Stimulated activated CD4-positive, alpha-beta T cell treated with anti-CD3 and anti-CD28 coated beads, Interleukin-12 subunit alpha, Interleukin-12 subunit beta, amount 100 ng/mL, for 4 hours (primary cell): ENCODE measurements at regions not wholly inside any gene's neighbourhood (a gene's known extent, or its start where the extent isn't known, plus 50 kb on each side); places are given as distances from the start of the nearest gene placed in this dataset.

ENCODE experiments used
- DNase-seq: peaks from one replicate; pipeline ENCODE4 v3.0.0-alpha.2; 2020

DNA sequence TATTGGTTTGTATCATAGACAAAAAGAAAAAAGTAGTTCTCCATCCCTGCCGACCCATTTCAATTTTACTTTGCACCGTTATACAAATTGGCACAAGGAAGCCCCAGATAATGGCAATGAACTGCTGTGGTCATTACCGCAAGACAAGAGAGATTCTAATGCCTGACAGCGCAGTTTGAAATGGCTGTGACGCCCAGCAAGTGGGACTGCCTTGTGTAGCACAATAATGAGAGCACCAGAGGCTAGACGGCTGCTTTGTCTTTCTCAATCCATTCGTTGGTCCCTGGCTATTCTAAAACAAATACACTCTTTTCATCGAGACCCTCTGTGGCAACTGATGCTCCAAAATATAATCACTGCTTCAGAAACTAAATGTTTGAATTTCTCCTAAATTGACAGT is 192.4 kb upstream of the NEIL3 start:
- no peak for DNase-seq

DNA sequence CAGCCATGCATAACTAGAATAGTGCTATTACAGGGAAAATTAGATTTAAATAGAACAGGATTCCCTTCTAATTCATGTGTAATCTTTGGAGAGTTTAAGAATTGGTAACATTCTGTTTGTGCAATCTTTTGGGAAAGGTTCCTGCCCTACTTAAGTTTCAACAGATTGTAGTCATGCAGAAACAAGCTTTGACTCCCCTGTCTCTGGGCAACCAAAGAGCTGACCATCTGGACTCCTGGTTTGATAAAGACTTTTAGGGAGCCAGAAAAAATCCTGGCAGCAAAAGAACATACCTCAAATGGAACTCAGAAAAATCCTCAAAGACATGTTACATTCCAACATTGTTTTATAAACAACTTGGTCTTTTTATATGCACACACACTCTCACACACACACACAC is 191.1 kb upstream of the NEIL3 start:
- no peak for DNase-seq

DNA sequence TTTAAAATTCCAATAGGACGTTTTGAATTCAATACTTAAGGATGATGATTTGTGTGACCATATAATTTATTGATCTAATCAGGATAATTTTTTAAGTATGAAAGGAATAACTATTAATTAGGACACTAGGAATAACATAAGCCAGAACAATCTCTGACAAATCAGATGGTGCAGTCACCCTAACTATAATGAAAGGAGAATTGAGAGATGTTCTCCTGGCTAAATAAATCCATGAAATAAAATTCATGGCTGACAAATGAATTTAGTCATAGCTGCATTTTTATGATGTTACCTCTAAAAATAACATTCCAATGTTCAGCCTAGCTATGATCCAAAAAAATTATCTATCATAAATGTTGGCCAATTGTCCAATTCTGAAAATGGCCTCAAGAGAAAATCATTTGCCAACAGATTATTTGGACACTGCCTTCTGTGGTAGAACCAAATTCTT is 190.6 kb upstream of the NEIL3 start:
- DNase-seq = no peak

DNA sequence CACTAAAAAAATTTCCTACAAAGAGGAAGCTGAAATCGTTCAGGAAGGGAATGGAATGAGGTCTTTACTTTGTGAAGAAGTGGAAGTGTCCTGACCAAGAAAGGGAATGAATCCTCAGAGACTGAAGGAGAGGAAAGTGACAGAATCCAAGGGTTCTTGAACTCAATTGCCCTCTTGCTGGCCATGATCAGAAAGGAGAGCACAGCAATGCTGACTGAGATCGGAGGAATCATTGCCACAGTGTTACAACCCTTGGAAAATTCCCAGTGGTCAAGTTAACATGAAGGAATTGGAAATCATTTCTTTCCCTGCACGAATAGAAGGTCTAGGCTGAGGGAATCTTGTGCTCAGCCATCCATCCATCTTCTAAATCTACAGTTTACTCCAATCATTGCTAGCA is 190.0 kb upstream of the NEIL3 start:
- no peak for DNase-seq

DNA sequence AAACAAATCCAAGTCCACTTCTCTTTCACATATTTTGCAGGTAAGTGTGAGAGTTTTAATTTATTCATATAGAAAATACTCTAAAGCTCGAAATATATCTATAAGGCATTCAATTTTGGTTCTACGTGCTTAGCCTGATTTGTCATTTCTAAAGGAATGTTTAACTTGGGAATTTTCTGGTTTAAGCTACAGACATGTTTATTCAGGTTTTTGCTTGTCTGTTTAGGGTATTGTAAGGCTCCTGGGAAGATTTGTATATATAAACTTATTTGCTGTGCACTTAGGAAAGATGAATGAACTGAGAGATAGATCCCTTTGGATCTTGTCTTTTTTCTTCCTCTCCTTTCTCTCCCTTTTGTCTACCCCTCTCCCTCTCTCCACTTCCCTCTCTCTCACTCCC is 185.9 kb upstream of the NEIL3 start:
- DNase-seq = no peak

DNA sequence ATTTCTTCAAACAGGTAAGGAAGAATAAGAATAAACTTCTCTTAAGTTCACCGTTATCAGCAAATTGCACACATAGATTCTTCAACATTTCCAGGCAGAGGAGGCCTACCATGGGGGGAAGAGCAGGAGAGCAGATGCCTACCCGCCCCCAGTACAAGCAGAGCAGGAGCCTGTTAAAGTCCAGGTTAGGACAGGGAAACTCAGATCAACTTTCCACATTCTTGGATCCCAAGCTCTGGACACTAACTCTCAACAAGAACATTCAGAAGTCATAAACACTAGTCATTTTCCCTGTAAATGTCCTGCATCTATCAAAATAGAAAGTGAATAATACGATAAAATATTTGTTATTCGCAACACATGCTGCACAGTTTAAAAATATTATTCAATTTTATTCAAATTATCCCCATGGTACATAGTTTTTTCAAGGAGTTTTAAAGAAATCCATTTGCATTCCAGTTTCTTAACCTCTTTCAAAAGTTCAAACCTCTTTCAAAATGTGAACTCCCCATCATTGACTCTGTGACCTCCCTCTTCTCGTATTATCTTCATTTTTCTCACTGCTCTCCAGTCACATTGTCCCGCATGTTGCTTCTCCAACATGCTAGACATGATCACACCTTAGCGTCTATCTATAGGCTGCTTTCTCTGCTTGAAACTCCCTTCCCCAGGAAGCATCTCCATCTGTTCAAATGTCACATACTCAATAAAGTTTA is 185.2 kb upstream of the NEIL3 start:
- no peak for DNase-seq

DNA sequence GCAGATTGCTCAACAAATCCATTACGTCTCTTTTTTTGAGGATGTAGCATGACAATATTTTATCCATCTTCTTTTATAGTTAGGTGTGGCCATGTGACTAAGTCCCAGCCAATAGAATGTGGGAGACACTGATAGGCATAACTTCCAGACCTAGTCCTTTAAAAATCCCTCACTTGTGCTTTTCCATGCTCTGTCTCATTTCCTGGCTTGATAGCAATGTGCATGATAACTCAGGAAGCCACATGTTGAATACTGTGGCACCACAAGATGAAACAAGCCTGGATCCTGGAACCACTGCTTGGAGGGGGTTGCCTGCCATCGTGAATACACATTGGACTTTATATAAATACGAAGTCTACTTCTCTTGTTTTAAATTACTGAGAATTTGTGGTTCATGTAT is 184.0 kb upstream of the NEIL3 start:
- DNase-seq = no peak

DNA sequence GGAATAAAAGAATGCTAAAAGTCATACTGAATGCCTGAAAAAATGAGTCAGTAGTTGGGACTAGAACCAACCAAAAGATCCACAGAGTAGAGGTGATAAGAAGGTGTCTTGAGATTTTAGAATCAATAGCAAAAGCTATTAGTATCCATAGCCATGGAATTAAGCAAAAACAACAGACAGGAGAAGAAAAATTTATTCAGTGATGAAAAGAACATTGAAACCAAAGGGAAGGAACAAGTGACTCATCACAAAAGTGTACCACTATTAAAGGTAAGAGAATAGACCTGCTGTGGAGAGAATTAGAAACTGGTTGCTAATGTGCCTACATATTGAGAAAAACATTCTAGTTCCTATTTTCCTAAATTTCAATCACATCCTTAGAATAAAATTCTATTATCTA is 182.0 kb upstream of the NEIL3 start:
- no peak for DNase-seq

DNA sequence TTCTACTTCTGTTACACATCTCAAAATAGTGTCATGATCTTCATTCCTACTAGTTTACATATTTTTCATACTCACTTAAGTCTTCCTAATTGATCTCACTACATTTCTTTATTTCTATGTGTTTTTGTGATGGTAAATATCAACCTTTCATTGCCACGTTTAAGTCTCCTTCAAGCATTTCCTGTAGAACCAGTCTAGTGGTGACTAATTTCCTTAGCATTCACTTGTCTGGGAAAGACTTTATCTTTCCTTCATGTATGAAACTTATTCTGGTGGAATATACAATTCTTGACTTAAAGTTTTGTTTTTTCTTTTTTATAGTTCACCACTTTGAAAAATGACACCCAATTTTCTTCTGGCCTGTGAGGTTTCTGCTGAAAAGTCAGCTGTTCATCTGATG is 181.4 kb upstream of the NEIL3 start:
- no peak for DNase-seq

DNA sequence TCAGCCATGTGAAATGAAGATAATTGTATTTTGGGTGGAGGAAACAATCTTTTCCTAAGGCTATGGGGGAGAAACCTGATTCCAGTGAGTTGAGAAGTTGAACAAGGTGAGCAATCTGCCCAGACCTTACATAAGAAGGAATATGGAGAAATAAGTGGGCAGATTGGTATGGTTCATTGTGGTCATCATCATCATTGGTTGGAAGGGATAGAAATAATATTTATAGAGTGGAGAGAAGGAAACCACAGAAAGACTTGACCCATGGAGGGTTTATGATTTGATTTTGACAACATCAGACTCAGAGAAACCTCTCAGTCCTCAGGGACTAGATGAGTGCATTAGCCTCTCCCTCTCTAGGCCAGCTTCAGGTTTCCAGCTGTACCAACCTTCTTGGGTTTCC is 177.9 kb upstream of the NEIL3 start:
- no peak for DNase-seq

DNA sequence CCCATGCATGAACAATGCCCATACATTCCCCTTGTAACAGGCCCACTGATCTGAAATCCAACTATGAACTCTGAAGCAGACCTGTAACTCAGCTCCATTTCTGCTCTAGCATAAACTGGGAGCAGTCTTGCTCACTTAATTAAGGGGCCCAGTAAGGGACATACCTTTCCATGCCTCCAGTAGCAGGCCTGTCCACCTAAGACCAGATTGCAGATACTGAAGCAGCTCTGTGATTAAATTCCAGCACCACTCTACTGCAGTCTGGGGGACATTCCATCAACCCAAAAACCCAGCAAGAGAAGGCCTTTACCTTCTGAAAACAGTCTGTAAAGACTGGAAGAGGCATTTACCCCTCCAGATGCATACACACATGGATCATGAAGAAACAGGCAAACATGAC is 162.0 kb upstream of the NEIL3 start:
- DNase-seq = no peak

DNA sequence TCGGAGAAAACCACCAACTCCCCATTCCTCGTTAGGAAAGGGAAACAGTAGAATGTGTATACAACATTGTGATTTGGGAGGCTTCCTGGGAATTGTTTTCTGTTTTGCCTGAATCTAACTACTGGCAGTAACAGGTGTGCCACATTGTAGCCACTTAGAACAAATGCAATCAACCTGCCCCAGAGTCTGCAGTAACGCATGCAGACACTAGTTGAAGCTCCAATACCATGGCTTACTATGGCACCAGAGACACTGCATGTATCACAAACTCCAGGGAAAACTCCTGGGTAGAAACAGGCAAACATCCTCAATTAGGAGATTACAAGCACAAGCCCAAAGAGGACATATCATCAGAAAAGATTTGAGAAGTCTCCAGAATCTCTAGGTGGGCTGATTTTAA is 154.2 kb upstream of the NEIL3 start:
- no peak for DNase-seq

DNA sequence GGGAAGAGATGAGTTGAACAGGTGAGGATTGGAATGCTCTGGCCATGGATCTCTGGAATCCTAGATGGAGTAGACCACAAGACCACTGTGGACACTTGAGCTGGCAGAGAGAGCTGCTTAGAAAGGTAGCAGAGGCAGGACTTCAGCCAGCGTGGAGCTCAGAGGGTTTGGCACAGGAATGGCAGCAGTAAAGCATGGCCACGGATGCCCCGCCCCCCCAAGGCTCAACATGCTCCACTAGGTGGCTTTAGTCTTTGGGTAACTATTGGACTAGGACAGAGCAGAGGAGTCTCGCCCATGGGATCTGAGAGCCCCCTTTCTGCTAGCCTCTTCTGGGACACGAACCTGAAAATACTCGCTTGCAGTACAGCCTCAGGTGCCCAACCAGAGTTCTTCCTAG is 150.1 kb upstream of the NEIL3 start:
- no peak for DNase-seq

DNA sequence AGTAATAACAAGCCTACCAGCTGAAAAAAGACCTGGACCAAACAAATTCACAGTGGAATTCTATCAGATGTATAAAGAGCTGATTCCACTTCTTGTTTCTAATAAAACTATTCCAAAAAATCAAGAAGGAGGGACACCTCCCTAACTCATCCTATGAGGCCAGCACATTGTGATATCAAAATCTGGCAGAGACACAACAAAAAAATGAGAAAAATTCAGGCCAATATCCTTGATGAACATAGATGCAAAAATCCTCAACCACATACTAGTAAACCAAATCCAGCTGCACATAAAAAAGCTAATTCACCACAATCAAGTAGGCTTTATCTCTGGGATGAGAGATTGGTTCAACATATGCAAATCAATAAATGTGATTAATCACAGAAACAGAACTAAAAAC is 147.9 kb upstream of the NEIL3 start:
- DNase-seq = no peak

DNA sequence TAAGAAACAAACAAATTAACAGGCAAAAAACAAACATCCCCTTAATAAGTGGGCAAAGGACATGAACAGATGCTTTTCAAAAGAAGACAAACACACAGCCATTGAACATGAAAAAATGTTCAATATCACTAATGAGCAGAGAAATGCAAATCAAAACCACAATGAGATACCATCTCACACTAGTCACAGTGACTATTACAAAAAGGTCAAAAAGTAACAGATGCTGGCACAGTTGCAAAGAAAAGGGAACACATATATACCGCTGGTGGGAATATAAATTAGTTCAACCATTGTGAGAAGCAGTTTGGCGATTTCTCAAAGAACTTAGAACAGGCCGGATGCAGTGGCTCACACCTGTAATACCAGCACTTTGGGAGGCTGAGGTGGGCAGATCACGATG is 146.1 kb upstream of the NEIL3 start:
- no peak for DNase-seq

DNA sequence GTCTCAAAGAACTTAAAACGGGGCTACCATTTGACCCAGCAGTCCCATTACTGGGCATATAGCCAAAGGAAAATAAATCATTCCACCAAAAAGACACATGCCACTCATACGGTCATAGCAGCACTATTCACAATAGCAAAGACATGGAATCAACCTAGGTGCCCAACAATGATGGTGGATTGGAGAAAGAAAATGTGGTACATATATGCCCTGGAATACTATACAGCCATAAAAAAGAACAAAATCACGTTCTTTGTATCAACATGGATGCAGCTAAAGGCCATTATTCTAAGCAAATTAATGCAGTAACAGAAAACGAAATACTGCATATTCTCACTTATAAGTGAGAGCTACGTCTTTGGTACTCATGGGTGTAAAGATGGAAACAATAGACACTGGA is 138.1 kb upstream of the NEIL3 start:
- DNase-seq = no peak

DNA sequence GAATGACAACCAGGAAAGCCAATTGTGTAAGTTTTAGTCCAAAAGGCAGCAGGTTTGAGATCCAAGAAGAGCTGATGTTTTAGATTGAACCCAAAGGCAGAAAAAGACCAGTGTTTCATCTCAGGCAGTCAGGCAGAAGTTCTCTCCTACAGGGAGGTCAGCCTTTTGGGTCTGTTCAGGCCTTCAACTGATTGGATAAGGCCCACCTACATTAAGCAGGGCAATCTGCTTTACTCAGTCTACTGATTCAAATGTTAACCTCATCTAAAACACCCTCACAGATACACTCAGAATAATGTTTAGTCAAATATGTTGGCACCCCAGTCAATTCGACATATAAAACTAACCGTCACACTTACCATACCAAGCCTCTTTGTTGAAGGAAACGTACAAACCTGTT is 134.2 kb upstream of the NEIL3 start:
- DNase-seq = no peak

DNA sequence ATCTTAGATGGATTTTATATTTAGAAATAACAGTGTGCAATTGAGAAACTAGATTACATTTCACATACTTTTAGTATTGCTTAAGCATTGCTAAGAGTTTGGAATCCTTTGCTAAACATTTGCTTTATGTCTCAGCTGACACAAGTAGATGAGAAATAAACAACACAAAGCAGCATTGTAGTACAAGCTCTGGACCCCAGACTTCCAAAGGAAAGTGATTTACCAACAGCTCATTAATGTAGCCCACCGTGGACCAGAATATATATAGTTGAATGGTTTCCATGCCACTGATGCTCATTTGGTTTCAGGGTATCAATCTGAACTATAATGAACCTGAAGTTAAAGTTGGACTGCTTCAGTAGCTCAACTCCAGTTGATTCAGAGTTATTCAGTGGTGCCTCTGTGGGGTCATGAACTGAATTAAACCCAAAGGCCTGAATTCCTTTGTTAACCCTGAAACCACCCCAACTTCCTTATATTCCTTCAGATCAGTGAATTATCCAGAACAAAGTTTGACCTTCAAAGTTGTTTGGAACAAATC is 132.1 kb upstream of the NEIL3 start:
- DNase-seq = no peak

DNA sequence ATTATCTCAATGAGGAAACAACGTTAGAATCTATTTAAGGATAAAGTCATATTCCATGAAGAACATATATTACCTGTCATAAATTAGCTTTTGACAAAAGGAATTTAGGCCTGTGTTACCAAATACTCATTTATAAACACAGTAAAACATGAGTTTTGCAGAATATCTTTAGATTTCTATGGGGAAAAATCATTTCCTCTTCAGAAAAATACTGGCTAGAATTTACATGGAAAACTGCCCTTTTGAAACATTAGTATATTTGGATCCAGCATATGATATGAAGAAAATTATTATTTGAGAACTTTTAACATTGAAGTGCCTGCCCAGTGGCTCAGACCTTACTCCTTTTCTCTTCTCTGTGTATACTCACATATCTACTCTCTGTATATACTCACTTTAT is 131.4 kb upstream of the NEIL3 start:
- DNase-seq = no peak

DNA sequence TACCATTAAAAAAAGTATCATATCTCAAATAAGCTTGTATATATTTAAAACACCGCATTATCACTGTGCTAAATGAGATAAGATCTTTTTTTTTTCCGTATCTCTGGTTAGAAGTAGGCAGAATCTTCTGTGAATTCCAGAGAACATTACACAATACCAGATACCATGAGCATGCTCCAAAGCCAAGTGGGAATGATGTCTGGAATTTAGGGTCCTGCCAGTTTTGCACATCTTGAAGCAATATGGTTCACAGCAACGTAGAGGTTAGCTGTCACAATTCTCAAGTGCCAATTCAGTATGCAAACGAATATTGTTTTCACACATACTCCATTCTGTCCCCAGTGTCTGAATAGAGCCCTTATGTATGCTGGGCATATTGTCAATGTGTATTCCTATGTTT is 127.5 kb upstream of the NEIL3 start:
- DNase-seq = no peak

DNA sequence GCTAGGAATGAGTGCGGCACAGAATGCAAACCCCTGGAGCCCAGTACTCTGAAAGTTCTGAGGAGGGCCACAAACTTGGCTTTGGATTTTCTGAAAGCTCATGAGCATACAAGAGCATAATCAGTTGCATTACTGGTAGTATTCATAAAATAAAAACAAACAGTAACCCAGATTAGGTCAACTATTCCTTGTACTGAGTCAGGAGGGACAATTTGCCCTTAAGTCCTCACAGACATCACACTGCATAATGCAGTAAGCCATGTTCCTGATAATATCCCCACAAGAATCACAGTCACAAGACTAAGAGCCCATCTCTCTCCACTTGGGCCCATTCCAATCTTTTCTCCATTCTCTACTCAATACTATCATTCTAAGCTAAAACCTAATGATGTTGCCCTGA is 126.9 kb upstream of the NEIL3 start:
- DNase-seq = no peak

DNA sequence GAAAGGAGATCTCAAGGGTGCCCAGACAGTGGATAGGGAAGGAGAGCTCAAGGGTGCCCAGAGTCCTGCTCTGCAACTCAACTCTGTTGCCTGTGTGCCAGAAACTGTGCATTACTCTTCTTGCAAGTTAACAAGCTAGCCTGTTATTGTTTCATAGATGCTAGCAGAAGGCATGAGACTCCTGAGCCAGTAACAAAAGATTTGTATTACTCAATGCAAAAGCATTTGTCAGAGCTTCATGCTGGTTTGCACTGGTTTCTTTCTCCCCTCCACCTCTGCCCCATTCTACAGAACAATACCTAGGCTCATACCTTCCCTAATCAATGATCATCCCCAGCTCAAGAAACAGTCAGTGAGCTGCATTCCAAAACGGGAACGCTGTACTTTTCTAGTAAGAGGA is 124.5 kb upstream of the NEIL3 start:
- no peak for DNase-seq

DNA sequence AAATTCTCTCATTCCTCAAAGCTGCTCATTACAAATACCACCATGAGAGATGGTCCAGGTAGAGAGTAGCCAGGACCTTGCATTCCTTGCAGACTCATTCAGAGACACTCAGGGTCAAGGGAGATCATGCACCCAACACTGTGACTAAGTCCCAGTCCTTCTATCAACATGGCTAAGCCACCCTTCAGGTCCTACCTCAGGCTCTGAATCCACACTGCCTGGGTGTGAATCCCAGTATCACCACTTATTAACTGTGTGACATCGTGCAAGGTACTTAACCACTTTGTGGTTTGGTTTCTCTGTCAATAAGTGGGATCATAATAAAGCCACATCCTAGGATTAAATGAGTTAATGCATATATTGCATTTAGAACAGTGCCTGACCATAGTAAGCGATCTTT is 124.1 kb upstream of the NEIL3 start:
- DNase-seq = no peak

DNA sequence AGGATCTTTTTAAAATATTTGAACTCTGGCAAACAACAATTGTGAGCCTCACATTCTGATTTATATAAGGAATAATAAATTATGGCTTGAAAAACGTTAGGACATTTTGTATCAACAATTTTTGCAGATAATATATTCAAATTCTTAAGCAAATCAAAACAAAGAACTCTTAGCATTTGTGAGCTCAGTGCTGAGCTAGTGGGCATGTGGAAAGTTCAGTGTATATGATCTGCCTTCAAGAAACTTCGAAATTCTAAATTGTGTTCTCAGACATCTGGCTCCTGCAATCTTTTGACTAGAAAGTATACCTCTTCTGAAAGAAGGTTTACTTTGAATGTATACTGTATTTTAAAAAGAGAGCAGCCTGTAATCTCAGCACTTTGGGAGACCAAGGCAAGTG is 122.3 kb upstream of the NEIL3 start:
- no peak for DNase-seq

DNA sequence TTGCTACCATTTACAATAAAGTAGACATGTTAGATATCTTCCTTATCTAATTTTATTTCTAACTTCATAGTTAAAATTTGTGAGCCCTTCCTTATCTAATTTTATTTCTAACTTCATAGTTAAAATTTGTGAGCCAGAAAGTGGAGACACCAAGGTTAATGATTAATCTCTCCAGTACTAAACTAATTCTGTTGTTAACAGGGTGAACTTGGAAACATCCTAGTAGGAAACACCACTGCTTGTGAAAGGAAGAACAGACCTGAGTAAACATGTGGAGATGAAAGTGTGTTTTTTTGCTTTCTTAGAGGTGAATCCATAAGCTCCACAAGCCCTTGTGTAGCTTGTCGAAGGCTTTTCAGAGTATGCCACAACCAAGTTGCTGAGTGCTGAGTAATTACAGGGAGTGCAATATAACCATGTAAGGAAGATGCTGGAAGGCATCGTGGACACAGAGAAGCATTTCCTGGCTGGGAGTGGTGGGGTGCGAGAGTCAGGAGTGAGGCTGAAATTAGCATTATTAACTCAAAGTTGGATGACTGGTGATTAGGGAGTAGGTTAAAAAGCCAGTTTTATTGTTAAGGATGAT is 118.6 kb upstream of the NEIL3 start:
- no peak for DNase-seq
